ENCODE measurements at regions not wholly inside any gene's neighbourhood (a gene's known extent, or its start where the extent isn't known, plus 50 kb on each side); places are given as distances from the start of the nearest gene placed in this dataset.
A peak's percentile ranks its signal among the peaks of the same experiment; 100 is the strongest.

- Histone ChIP-seq H3K79me2 (ENCODE audit: low read depth) (no peaks in the 10 kb centered on the region), H3K9me3 (ENCODE audit: low read depth) (peaks cover 5% of the 10 kb centered on the region), H3F3A (ENCODE audit: low read depth) (no peaks in the 10 kb centered on the region), H3K4me2 (no peak overlapping the region), H3K27me3 (no peaks in the 10 kb centered on the region), H3K4me1 (no peaks in the 10 kb centered on the region), H2AFZ (replicated peaks) (no peak overlapping the region), H3K36me3 (no peaks in the 10 kb centered on the region), H4K20me1 (ENCODE audit: low read depth) (no peaks in the 10 kb centered on the region), H3K9ac (no peak overlapping the region), H3K4me3 (no peak overlapping the region), H3K27ac (no peak overlapping the region)
- H3K4me1 Mint-ChIP-seq: no peaks in the 10 kb centered on the region
- H3K36me3 Mint-ChIP-seq: peaks cover 1% of the 10 kb centered on the region
- TF ChIP-seq EZH2phosphoT487 (IDR thresholded peaks at IDR 0.05): no peak
- no peak for TF ChIP-seq EZH2 (IDR thresholded peaks at IDR 0.05)
- TF ChIP-seq, protein P1, sequence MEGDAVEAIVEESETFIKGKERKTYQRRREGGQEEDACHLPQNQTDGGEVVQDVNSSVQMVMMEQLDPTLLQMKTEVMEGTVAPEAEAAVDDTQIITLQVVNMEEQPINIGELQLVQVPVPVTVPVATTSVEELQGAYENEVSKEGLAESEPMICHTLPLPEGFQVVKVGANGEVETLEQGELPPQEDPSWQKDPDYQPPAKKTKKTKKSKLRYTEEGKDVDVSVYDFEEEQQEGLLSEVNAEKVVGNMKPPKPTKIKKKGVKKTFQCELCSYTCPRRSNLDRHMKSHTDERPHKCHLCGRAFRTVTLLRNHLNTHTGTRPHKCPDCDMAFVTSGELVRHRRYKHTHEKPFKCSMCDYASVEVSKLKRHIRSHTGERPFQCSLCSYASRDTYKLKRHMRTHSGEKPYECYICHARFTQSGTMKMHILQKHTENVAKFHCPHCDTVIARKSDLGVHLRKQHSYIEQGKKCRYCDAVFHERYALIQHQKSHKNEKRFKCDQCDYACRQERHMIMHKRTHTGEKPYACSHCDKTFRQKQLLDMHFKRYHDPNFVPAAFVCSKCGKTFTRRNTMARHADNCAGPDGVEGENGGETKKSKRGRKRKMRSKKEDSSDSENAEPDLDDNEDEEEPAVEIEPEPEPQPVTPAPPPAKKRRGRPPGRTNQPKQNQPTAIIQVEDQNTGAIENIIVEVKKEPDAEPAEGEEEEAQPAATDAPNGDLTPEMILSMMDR (IDR thresholded peaks at IDR 0.05): no peak
- no peak overlapping the region for H3K4me3 Mint-ChIP-seq
- H3K27ac Mint-ChIP-seq: no peak overlapping the region
- H3K27me3 Mint-ChIP-seq (ENCODE audit: insufficient read depth, low read depth): no peaks in the 10 kb centered on the region
- peaks cover 9% of the 10 kb centered on the region for H3K9me3 Mint-ChIP-seq
- no peak for DNase-seq (ENCODE audit: low spot score)
Measured at GRCh38 chr13:71998223-71998622, 131.2 kb upstream of the DACH1 start.

GRCh38 chr13:71979616-71980015 lies 112.6 kb upstream of the DACH1 start:
- Histone ChIP-seq H3K36me3 (no peaks in the 10 kb centered on the region), H3K27me3 (no peaks in the 10 kb centered on the region), H3K4me2 (no peak overlapping the region), H3K79me2 (ENCODE audit: low read depth) (no peaks in the 10 kb centered on the region), H3K4me3 (no peak overlapping the region), H3F3A (ENCODE audit: low read depth) (no peaks in the 10 kb centered on the region), H2AFZ (replicated peaks) (peak overlapping the region; percentile 26), H4K20me1 (ENCODE audit: low read depth) (no peaks in the 10 kb centered on the region), H3K27ac (no peak overlapping the region), H3K9me3 (ENCODE audit: low read depth) (peaks cover 3% of the 10 kb centered on the region), H3K9ac (no peak overlapping the region), H3K4me1 (no peaks in the 10 kb centered on the region)
- Mint-ChIP-seq H3K4me1 (no peaks in the 10 kb centered on the region), H3K36me3 (peaks cover 3% of the 10 kb centered on the region), H3K27ac (no peak overlapping the region), H3K4me3 (no peak overlapping the region), H3K9me3 (peaks cover 23% of the 10 kb centered on the region), H3K27me3 (ENCODE audit: insufficient read depth, low read depth) (no peaks in the 10 kb centered on the region)
- DNase-seq (ENCODE audit: low spot score): peak; percentile 30
- TF ChIP-seq EZH2 (IDR thresholded peaks at IDR 0.05): no peak
- TF ChIP-seq, protein P1 (IDR thresholded peaks at IDR 0.05): peak; percentile 59

DNA sequence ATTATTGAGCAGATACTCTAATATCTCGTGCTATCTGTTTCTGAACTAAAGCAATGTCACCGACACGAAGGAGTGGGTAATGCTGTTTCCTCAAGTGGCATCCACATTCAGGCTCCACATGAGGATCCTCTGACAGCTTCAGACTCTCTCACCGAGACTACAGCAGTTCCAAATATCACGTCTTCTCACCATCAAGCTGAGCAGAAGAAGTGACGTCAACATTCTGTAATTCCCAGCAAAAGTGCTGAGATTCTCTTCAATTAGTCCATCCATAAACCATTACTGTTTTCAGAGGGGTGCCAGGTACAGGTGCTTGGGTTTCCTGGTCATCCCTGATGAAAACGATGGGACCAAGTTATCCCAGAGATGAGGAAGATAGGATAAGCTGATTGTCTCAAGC lies 110.0 kb upstream of the DACH1 start:
- TF ChIP-seq EZH2phosphoT487 (IDR thresholded peaks at IDR 0.05): no peak
- TF ChIP-seq, protein P1 (IDR thresholded peaks at IDR 0.05): no peak
- no peak for TF ChIP-seq EZH2 (IDR thresholded peaks at IDR 0.05)
- no peaks in the 10 kb centered on the region for H3K4me1 ChIP-seq
- Mint-ChIP-seq H3K4me1 (no peaks in the 10 kb centered on the region), H3K27ac (no peak overlapping the region), H3K9me3 (peaks cover 14% of the 10 kb centered on the region), H3K4me3 (no peak overlapping the region), H3K27me3 (ENCODE audit: insufficient read depth, low read depth) (no peaks in the 10 kb centered on the region), H3K36me3 (peaks cover 3% of the 10 kb centered on the region)
- H3F3A ChIP-seq (ENCODE audit: low read depth): no peaks in the 10 kb centered on the region
- H3K9ac ChIP-seq: no peak overlapping the region
- no peaks in the 10 kb centered on the region for H3K79me2 ChIP-seq (ENCODE audit: low read depth)
- H3K4me2 ChIP-seq: no peak overlapping the region
- H3K4me3 ChIP-seq: no peak overlapping the region
- no peak overlapping the region for H3K27ac ChIP-seq
- no peaks in the 10 kb centered on the region for H4K20me1 ChIP-seq (ENCODE audit: low read depth)
- H3K9me3 ChIP-seq (ENCODE audit: low read depth): no peaks in the 10 kb centered on the region
- DNase-seq (ENCODE audit: low spot score): no peak
- H3K36me3 ChIP-seq: no peaks in the 10 kb centered on the region
- H3K27me3 ChIP-seq: no peaks in the 10 kb centered on the region
- no peak overlapping the region for H2AFZ ChIP-seq (replicated peaks)
